Amygdala (tissue), 56 donors: ENCODE measurements at regions not wholly inside any gene's neighbourhood (a gene's known extent, or its start where the extent isn't known, plus 50 kb on each side); places are given as distances from the start of the nearest gene placed in this dataset.

Experiments used
- DNase-seq, 56 donors: peaks; one replicate each; lab custom pipeline; 2025; lab: John Stamatoyannopoulos, UW

DNA sequence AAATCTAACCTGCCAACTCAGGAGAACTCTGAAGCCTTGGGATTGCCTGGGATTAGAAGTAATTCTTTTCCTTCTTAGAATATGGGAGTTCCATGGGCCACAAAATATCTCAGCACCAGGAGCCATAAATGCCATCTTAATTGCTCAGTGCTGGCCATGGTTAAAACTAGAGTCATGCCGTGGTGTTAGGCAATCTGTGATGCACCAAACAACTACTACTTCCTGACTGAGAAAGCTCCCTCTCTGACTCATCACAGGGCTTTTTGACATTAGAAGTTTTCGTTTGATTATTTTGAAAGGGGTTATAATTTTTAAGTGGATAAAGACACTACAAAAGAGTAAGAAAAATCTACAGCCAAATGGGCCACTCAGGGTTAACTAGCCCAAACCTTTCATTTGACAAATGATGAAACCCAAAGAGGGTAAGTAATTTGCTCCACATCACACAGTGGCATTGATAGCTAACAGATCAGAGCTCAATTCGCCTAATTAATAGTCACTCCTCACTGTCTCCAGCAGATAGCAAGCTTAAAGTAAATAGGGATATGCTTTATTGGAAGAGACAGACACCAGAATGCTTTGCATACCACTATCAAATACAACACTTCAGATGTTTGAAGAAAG is 377.3 kb downstream of the EMP1 start:
- DNase-seq = no peak

DNA sequence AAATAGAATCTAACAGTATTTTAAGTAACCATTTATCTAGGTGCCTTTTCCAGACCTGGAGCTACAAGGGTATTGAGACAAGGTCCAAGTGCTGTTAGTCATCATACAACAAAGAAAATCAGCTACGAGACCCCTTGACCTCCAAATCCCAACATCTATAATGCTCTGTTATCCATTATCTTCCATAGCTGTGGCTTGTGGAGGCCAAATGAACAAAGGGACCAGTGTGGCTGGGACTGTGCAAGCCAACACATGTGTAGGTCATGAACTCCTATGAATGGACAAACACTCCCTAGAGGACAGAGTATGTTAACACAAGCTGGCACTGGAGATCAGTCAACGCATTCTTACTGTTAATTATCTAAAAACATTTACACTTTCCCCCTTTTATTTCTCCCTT is 374.5 kb downstream of the EMP1 start:
- no peak for DNase-seq

DNA sequence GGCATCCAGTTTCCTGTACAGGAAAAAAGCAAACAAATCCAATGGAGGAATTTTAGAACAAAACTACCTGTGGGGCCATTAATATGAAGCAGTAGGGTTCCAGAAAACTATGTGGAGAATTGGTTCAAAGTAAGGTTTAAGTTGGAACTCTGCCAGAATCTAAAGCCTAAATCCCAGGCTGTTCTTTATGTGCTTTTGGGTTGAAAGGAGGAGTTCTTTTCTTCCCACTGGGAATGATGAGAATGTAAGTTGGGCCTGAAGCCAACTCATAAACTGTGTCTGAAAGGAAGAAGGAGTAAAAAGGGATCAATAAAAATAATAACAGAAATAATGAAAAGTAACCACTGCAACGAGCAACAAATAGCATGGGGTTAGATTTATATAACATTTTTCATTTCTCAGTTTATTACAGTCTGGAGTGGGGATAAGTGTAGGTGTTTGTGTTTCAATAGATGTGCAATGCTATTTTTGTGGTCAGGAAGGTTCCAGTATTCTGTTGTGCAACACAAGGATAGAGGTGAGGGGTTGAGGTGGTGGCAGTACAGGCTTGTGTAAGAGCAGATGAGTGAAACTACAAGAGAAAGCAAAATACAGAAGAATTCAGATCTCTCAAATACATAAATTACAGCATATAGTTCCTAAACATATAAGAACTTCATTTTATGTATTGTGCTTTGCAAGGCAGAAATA is 373.6 kb downstream of the EMP1 start:
- DNase-seq = no peak

DNA sequence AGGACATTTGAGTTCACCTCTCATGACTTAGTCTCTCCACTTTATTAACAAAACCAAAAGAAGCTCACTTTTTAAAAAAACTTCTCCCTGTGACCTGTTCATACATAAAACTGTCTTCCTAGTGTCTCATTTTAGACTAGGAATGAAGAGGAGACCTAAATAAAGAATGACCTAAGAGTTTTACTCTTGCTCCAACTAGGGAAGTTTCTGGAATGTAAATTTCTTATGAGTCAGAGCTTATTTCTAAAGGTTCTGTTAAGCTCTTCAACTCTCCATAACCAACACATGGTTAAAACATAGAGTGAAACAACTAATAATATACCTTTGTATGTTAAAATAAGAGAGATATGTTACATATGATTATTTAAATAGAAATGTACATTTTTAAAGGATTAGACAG is 369.8 kb downstream of the EMP1 start:
- DNase-seq = no peak

DNA sequence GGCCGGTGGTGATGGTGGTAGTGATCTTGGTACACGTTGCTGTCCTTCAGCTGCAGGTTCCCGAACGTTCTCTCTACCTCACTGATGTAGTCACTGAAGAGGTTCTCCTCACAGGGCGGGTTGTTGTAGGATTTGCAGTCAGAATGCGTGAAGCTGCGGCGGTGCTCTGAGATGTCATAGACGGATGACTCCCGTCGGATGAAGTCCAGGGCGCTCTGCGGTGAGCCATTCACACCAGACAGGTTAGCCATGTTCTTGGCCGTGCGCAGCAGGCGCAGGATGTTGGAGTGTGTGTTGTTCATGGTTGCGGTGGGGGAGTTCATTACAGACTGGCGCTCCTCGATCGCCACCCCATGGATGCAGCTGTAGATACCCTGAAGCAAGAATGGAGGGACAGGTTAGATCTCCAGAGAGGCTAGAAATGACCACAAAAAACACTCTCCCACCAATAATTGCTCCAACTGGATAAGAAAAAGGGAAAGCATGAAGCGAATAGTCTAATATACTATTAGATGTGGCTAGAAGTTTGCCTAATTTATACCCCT is 367.8 kb downstream of the EMP1 start:
- DNase-seq = no peak

DNA sequence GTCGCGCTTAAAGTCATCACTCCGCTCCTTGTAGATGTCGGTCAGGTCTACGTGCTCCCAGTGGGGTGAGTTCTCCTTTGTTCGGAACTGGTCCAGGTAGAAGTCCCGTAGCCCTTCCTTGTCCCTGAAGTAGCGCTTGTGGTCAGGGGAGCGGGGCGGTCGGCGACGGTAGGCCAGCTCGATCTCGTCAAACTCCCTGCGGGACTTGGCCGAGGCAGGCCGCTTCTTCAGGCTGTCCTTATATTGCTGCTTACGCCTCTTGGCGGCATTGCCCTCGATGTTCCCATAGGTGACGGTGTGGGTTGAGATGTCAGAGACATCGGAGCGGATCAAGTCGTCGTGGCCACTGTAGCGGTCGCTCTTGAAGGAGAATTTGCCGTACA is 367.2 kb downstream of the EMP1 start:
- DNase-seq = no peak

DNA sequence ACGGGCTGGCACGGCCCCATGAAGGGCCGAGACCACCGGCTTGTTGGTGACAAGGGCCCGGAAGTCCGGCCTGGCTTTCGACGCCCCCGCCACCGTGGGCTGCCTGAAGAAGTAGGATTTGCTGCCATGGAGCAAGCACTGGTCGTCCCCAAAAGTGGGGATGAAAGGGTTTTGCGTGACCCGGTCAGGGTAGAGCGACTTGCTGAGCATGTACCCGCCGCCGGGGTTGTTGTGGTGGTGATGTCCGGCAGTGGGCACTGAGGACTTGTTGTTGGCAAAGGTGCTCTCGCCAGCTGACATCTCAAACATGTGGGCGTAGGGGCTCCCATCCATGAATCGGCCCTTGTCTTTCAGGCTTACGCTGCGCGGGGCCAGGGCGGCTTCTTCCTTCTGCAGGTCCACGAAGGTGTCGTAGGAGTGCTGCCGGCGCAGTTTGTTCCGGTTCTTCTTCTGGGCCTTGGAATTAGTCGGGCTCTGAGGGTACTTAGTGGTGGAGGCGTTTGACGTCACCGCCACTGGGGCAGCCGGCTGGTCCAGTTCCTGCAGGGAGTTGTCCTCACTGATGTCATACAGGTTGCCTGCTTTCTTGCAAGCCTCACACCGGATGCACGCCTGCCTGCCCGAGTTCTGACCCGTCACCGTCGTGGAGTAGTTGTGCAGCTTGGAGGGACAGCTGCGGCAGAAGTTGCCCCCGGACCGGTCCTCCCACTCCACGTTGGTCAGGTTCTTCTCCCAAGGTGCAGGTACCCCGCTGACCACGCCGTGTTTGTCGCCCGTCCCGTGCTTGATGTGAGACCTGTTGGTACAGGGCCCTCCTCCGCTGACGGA is 366.6 kb downstream of the EMP1 start:
- DNase-seq = no peak

DNA sequence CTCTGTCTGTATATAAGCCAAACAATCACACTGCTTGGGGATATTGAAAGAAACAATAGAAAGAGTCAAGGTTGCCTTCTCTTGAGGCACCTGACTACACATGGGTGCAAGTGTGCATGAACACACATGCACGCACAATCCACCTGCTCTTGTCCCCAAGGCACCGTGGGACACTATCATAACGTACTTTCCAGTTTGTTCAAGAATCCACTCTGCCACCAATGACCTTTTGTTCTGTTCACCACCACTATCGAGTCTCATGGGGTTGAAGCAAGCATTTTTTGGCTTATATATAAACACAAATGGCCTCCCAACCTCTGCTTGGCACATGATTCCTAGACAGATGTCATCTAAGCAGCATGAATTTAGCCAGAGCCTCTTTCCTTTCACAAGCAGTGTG is 365.4 kb downstream of the EMP1 start:
- DNase-seq = no peak

DNA sequence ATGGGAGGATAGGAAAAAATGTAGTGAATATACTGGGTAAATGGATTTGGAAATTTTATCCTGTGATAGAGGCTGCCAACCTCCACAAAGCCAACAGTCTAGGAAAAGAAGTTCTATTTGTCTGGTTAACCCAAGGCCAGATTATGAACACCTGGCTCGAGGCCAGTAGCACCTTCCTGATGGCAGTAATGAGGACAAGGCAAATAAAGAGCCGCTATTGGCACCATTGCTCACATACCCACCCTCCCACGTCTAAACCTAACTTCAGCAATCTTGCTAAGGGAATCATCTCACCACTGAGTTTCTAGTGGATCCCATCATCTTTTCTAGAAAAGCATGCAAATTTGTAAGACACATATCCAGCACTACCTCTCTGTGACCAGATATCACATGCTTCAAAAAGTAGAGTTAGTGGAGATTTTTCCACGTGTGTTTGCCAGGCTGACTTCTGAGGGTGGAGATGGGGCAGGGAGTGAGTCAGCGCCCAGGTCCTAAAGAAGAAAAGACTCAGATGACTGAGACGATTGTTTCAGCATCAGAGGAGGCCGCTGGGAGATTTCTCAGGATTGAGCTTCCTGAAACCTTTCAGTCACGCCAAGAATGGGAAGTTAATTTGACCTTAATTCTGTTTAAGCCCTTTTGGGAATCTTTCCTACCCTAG is 362.9 kb downstream of the EMP1 start:
- DNase-seq = no peak

DNA sequence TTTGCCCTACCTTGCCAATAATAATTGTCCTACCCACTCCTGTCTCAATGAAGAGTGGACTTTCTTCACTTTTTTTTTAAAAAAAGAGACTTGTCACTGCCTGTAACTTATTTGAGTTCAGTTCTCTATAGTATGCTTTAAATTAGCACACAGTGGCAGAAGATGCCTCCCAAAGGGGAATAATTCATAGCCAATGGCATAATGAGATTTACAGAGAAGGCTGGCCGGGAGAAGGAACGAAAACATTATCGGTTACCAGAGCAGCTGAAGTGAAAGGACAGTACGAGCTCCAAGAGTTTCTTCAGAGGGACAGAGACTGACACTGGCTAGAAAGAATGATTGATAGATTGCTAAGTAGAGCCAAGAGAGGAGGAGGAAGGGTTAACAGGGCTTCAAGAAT is 356.3 kb downstream of the EMP1 start:
- no peak for DNase-seq

DNA sequence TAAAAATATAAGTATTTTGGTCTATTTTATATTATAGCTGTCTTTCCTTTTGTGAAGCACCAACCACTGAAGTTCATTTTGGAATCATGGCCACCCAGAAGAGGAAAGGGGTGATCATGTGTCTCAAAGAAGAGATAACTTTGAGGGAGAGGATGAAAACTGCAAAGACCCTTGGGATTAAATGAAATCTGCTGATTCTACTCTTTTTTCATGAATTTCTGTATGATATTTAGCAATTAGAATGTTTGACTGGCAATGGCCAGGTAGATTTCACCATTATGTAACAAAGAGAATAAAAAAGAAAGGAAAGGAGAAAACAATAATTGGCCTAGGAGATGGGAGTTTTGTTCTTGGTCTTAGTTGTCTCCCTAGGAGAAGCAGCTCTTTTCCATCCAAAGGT is 350.8 kb downstream of the EMP1 start:
- no peak for DNase-seq

DNA sequence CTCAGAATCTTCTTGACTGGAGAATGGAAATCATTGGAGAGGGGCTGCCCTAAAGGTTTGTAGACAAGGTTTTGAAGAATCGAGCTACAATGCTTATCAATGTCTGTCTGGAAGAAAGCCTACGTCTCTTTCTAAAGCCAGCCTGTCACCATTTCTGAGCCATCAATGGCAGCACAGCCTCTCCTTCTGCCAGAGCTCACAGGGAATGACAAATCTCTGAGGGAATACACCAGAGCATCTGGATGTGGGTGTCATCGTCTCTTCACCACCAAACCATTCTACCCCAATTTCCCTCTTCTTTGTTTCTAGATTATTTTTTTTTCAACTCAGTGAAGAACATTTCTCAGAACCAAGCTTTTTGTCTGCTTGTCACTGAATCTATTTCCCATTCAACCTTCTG is 349.7 kb downstream of the EMP1 start:
- DNase-seq = peak in 1 of 56 donors; percentile 13

DNA sequence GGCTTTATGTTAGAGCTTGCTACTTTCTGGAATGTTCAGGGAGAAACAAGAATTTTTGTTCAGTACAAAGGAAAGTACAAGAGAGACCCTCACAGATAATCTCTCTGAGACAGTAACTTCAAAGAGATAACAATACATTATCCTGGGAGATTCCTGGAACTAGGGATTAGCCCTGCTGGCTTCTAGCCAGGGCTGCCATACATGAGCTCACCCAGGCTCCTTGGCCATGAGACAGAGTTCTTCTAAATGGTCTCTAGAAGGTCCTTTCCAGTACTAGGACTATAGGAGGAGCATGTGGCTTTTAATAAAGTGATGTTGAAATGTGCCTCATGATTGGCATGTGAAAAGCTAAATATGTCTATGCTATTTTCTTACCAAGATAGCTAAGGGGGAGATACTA is 342.5 kb downstream of the EMP1 start:
- DNase-seq = no peak

DNA sequence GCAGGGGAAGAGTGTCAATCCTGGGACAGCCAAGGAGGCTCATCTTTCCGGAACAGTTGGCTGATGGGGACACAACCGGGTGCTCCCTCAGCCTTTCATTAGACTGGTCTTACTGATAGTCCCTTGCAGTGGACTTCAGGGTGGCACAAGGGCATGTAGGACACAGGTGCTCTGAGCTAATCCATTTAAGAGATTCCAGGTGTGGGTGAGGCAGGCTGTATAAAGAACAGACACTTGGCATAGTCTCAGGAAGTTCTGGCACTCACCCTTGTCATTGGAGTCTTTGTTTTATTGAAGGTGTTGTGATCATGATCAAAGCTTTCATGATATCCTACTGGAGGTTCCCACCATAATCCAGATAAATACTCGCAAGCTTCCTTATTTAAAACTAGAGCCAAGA is 341.6 kb downstream of the EMP1 start:
- DNase-seq = no peak

DNA sequence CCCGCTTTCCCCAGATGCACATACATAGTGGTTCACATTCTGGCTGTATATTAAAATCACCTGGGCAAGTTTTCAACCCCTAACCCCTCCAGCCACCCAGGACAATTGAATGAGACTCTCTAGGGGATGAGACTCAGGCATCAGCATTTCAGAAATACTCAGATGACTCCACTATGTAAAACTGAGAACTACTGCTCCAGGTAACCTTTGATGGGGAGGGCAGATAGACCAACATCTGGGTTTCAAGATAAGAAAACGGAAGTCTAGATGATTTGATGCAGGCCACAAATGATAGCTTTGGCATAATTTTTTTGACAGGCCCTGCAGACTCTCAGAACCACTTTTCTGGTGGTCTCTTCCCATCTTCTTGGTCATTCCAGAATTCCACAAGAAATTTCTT is 341.1 kb downstream of the EMP1 start:
- no peak for DNase-seq

DNA sequence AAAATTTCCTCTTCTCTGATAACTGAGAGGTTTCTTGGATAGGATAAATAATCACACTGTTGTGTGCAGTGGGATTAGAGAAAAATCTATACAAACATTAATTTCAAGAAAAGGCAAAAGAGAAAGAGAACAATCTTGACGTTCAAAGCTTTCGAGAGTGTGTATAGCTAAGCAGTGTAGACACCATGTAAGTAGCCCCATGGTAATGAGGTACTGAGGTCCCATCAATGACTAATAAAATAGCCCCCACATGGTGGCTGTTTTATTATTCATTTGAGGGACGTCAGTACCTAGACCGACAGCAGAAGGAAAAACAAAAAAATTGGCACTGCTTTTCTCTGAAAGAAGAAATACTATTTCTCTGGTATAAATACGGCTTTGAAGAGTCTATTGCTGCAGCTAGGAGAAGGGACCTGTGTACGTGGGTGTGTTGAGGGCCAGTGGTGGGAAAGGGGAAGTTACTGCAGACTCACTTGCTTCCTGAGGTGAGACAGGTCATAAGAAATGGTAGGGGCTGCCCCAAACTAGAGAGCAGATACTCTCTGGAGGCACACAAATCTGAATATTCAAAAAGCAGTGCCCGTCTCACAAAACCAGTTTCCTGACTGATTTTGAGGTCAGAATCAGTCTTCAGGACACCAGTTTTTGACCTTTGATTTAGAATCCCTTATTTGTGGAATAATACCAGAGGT is 339.8 kb downstream of the EMP1 start:
- DNase-seq = no peak

DNA sequence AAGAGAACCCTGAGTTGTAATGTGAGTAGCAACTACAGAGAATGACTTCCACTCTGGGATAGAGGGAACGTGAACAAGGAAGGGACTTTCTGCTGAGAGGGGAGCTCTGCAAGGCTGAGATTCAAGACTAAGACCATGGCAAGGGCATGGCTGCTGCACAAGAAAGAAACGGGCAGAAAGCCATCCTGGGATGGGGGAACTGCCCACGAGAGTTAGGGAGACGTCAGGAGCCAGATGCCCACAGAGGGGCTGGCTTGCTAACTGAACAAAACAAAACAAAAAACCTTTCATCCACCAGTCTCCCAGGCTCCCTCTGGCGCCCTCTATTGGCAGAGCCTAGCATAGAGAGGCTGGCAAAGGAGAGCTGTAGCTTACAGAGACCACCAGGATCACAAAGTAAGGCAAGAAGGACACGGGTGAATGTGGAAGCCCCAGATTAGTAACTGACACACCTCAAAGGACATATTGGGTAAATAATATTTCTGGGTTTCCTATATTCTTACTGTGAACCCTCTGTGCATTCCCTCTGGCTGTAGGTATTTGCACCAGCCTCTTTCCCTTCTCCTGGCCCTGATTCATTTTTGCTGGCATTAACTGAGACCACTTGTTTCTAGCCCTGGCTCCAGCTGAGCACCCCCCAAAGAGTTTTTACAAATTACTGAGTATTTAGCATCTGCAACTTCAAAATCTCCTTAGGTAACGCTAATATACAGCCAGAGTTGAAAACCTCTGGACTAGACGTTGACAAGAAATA is 338.3 kb downstream of the EMP1 start:
- DNase-seq = peak in 55 of 56 donors; percentile 9 to 88 (median 58)

DNA sequence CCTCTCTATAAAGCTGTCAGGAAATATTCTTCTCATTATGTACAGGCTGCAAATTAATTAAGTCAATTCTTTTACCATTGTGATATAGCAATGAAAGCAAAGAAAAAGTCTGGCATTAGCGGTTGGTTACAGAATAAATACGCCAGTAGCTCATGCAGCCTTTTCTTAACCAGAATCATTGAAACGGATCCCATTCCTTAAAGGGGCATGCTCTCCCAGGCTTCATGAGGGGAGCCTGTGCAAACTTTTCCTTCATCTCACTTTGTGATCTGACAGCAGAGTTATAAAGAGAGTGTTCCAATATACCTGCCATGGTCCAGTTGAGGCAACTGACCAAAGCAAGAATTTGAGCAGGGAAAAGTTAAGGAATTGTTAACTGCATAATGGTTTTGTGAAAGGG is 337.7 kb downstream of the EMP1 start:
- no peak for DNase-seq

DNA sequence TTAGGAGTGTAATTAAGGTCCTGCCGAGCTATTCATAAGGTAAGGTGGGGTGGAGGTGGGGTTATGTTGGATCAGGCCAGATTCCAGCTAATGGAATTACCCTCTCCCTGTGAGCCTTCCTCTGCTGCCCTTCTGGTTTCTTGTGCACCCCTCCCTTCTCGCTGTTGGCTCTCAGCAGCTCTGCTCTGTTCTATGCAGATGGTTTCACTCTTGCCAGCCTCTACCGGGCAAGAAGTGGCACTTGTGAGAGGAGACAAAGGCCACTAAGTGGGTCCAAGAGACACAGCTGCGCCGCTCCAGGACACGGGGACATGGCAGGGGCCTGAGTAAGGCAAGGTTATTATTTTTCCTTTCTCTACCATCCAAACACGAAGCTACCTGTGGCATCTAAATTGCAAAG is 334.4 kb downstream of the EMP1 start:
- peak in 12 of 56 donors; percentile 5 to 40 (median 14) for DNase-seq
